ENCODE measurements at regions not wholly inside any gene's neighbourhood (a gene's known extent, or its start where the extent isn't known, plus 50 kb on each side); places are given as distances from the start of the nearest gene placed in this dataset.
A peak's percentile ranks its signal among the peaks of the same experiment; 100 is the strongest.

- H3K36me3 Mint-ChIP-seq (ENCODE audit: insufficient read depth, unreplicated experiment): no peaks in the 10 kb centered on the region
- intact Hi-C loops (cut with micrococcal nuclease): no loop called here
- TF ChIP-seq CTCF (IDR thresholded peaks at IDR 0.05; ENCODE audit: unreplicated experiment): no peak
- no peak overlapping the region for H3K4me3 Mint-ChIP-seq (ENCODE audit: unreplicated experiment)
- peak; percentile 72 for DNase-seq (ENCODE audit: unreplicated experiment)
- POLR2A ChIA-PET: no interaction called here
- no TSS peak for BruUV-seq (replicated peaks)
- no peaks in the 10 kb centered on the region for H3K27me3 Mint-ChIP-seq (ENCODE audit: insufficient read depth, unreplicated experiment)
- peaks cover 9% of the 10 kb centered on the region for H3K4me1 Mint-ChIP-seq (ENCODE audit: insufficient read depth, unreplicated experiment)
- H3K27ac Mint-ChIP-seq (ENCODE audit: low read depth, unreplicated experiment): peak overlapping the region; percentile 81
- H3K9me3 Mint-ChIP-seq (ENCODE audit: unreplicated experiment): no peaks in the 10 kb centered on the region
- CTCF ChIA-PET: no interaction called here
These were observed 94.3 kb downstream of the PSMG1 start for GRCh38 chr21:39088831-39089380.

GRCh38 chr21:39088031-39088370 lies 95.2 kb downstream of the PSMG1 start:
- intact Hi-C loops (cut with micrococcal nuclease): no loop called here
- ChIA-PET CTCF (no interaction called here), POLR2A (no interaction called here)
- Mint-ChIP-seq H3K27me3 (ENCODE audit: insufficient read depth, unreplicated experiment) (no peaks in the 10 kb centered on the region), H3K4me3 (ENCODE audit: unreplicated experiment) (no peak overlapping the region), H3K36me3 (ENCODE audit: insufficient read depth, unreplicated experiment) (no peaks in the 10 kb centered on the region), H3K4me1 (ENCODE audit: insufficient read depth, unreplicated experiment) (peaks cover 18% of the 10 kb centered on the region), H3K9me3 (ENCODE audit: unreplicated experiment) (no peaks in the 10 kb centered on the region), H3K27ac (ENCODE audit: low read depth, unreplicated experiment) (no peak overlapping the region)
- BruUV-seq (replicated peaks): no TSS peak
- TF ChIP-seq CTCF (IDR thresholded peaks at IDR 0.05; ENCODE audit: unreplicated experiment): no peak
- no peak for DNase-seq (ENCODE audit: unreplicated experiment)

- H3K4me3 Mint-ChIP-seq (ENCODE audit: unreplicated experiment): no peak overlapping the region
- no peaks in the 10 kb centered on the region for H3K27me3 Mint-ChIP-seq (ENCODE audit: insufficient read depth, unreplicated experiment)
- H3K4me1 Mint-ChIP-seq (ENCODE audit: insufficient read depth, unreplicated experiment): peaks cover 18% of the 10 kb centered on the region
- no peaks in the 10 kb centered on the region for H3K9me3 Mint-ChIP-seq (ENCODE audit: unreplicated experiment)
- no peaks in the 10 kb centered on the region for H3K36me3 Mint-ChIP-seq (ENCODE audit: insufficient read depth, unreplicated experiment)
- H3K27ac Mint-ChIP-seq (ENCODE audit: low read depth, unreplicated experiment): no peak overlapping the region
- intact Hi-C loops (cut with micrococcal nuclease): no loop called here
- no peak for TF ChIP-seq CTCF (IDR thresholded peaks at IDR 0.05; ENCODE audit: unreplicated experiment)
- ChIA-PET POLR2A (no interaction called here), CTCF (interaction anchor here (0.6 to 1.2 kb wide), 2 partner anchors 15 to 280 kb away, joined by 3 to 4 read pairs; no protein-coding TSS in a partner anchor)
- no peak for DNase-seq (ENCODE audit: unreplicated experiment)
- no TSS peak for BruUV-seq (replicated peaks)
These were observed 95.8 kb downstream of the PSMG1 start for GRCh38 chr21:39087238-39088030.

- ChIA-PET POLR2A (interaction anchor here (0.6 kb wide), 1 partner anchor 178 kb away, joined by 3 read pairs; no protein-coding TSS in a partner anchor), CTCF (interaction anchor here (0.6 to 1.2 kb wide), 3 partner anchors 15 to 279 kb away, joined by 3 to 4 read pairs (median 3); no protein-coding TSS in a partner anchor)
- Mint-ChIP-seq H3K4me1 (ENCODE audit: insufficient read depth, unreplicated experiment) (peaks cover 18% of the 10 kb centered on the region), H3K9me3 (ENCODE audit: unreplicated experiment) (no peaks in the 10 kb centered on the region), H3K4me3 (ENCODE audit: unreplicated experiment) (no peak overlapping the region), H3K36me3 (ENCODE audit: insufficient read depth, unreplicated experiment) (no peaks in the 10 kb centered on the region), H3K27ac (ENCODE audit: low read depth, unreplicated experiment) (no peak overlapping the region), H3K27me3 (ENCODE audit: insufficient read depth, unreplicated experiment) (no peaks in the 10 kb centered on the region)
- no peak for TF ChIP-seq CTCF (IDR thresholded peaks at IDR 0.05; ENCODE audit: unreplicated experiment)
- no peak for DNase-seq (ENCODE audit: unreplicated experiment)
- no TSS peak for BruUV-seq (replicated peaks)
- intact Hi-C loops (cut with micrococcal nuclease): no loop called here
These were observed 96.7 kb downstream of the PSMG1 start for GRCh38 chr21:39086547-39086946.
